Stimulated activated CD8-positive, alpha-beta memory T cell treated with anti-CD3 and anti-CD28 coated beads, Interleukin-7, amount 100 ng/mL, for 48 hours (primary cell): ENCODE measurements at regions not wholly inside any gene's neighbourhood (a gene's known extent, or its start where the extent isn't known, plus 50 kb on each side); places are given as distances from the start of the nearest gene placed in this dataset.

Experiments
- DNase-seq, 2 donors: peaks; one replicate each; pipeline ENCODE4 v3.0.0-alpha.2; 2020; ENCODE audit warnings: low read depth in 1 of 2; ENCODE audit errors: extremely low read depth in 1 of 2

DNA sequence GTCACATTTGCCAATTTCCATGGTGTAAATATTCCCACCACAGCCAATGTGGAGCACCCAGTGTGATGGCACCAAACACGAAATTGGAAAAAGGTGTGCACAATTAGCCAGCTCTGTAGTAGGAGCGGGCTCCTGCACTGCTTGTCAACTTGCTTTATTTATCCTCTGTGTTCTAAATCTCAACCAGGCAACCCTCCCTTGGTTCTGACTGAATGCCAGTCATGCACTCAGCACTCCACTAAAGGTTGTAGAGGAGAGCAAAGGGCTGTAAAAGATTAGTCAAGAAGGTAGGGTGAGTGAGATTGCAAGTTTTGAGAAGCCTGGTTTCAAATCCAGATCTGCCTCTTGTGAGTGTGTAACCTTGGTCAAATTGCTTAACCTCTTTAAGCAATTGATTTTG, 71.5 kb upstream of the EGR2 start:
- DNase-seq = no peak

DNA sequence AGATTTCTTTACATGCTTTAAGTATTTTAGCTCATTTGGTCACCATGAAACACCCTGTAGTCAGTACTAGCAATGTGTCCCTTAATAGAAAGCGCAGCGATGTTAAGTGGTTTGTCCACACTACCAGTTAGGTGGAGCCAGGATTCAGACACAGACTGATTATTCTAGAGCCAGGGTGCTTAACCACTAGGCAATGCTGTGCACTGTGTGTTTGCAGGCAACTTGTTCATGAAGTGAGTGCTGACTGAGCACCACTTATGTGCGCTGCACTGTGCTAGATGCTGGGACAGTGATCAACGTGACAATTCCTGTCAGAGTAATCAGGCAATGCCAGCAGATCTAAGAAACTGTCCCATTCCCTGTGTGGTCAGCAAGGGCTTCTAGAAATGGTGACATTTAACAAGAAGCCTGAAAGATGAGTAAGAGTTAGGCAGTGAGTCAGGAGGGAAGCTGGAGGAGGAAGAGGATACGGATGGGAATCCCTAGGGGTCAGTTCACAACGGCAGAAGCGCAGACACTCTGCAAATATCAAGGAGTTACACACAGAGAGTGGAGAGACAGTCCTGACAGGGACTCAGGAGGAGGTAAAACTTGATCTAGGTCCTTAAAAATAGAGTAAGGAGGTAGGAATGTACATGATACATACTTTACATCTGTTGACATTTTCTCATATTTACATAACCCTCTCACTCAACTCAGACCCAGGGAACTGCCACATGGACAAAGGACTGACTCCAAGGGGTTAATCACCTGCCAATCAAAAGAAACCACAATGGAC, 69.7 kb upstream of the EGR2 start:
- DNase-seq = no peak

DNA sequence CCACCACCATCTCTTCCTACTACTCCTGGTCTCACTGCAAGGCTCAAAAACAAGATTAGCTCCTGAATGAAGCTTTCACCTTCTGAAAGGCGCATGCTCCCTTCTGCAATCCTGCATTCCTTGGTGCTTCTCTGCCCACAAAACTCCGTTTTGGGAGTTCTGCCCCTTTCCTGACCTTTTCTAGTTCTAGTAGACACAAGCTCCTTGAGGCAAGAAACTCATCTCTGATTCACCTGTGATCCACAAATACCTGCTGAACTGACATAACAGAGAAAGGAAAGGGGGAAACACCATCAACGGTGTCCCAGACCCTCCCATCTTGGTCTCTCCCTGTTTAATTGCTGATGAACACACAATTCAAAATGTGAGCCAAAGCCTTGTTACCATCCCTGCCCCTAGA, 64.0 kb upstream of the EGR2 start:
- no peak for DNase-seq

DNA sequence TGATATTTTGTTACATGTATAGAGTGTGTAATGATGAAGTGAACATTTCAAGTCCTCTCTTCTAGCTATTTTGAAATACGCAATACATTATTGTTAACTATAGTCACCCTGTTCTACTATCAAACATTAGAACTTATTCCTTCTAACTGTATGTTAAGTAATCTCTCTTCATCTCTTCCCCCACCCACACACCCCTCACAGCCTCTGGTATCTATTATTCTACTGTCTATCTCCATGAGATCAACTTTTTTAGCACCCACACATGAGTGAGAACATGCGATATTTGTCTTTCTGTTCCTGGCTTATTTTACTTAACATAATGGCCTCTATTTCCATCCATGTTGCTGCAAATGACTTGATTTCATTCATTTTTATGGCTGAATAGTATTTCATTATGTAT, 57.7 kb upstream of the EGR2 start:
- no peak for DNase-seq

- peak in 1 of 2 donors; percentile 47 for DNase-seq
These were observed 54.7 kb upstream of the EGR2 start for GRCh38 chr10:62870866-62871265.

GRCh38 chr10:62869958-62870357, 53.8 kb upstream of the EGR2 start:
- DNase-seq = no peak

DNA sequence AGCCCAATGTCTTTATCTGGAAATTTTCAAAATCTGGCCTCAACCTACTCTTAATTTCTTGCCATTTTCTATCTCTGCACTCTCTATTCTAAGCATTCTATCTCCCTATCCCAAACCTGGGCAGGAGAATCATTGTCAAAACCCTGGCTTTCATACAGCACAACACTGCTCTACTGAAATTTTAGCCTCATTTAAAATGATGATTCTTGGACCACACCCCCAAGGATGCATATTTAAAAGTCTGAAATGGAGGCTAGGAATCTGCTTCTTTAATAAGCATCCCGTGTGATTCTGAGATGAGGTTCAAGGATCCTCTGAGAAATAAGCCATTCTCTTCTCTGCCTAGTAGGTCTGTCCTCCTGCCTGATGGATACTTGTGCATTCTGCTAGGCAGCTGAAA, 50.8 kb upstream of the EGR2 start:
- DNase-seq = no peak

- DNase-seq = no peak
These were observed 50.3 kb upstream of the EGR2 start for GRCh38 chr10:62866451-62866850.
